ENCODE measurements at regions not wholly inside any gene's neighbourhood (a gene's known extent, or its start where the extent isn't known, plus 50 kb on each side); places are given as distances from the start of the nearest gene placed in this dataset.
A peak's percentile ranks its signal among the peaks of the same experiment; 100 is the strongest.

DNA sequence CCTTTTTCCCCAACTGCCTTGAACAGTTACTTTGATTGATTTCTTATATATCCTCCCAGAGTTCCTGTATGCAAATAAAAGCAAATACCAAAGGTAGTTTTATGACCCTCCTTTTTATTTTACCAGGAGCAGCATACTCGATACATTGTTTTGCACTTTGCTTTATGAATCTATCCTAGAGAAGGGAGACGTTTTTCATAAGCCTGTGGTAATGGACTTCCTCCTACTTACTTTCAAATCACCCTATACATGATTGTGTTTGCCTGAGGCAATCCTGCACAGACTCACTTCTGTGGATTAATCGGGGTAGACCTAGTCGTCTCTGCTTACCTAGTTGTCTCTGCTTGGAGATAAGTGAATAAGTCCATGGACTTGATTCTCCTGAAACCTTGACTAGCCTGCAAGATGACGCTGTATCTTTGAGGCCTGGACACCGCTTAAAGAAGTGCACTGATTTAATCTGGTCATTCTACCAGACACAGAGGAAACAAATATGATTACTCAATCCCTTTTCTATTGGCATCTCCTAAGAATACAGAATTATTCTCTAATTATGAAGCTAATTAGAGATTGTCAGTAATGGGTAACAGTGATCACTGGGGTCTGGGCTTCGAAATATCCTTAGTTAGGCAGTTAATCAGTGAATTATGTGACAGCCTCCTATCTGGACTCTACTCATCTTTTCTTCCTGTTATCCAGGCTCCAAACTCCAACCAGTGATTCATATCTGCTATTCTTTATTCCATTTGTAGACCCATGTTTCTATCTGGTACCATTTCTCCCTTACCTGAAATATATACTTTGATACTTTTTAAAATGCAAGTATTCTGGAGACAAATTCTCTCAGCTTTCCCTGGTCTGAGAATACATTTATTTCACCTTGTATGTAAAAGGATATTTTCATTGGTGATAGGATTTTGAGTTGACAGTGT is 447.4 kb upstream of the TRIB2 start:
- no peak for DNase-seq (ENCODE audit: low read depth in 4 of 6, low spot score in 6 of 6)
- no peak overlapping the region for H3K4me3 ChIP-seq (ENCODE audit: low read depth, low read length)
- no peaks in the 10 kb centered on the region for H3K9me3 ChIP-seq (ENCODE audit: control insufficient read depth, insufficient read depth, low read length)
- no peaks in the 10 kb centered on the region for H3K27me3 ChIP-seq (ENCODE audit: control insufficient read depth, insufficient read depth, low read length)
- H3K36me3 ChIP-seq (ENCODE audit: control insufficient read depth, insufficient read depth, low read length): no peaks in the 10 kb centered on the region
- 89% methylated on average over 4 of the region's 7 CpGs for WGBS (ENCODE audit: insufficient coverage)
- no peaks in the 10 kb centered on the region for H3K4me1 ChIP-seq (ENCODE audit: control insufficient read depth, insufficient read depth, low read length)
- H3K27ac ChIP-seq (ENCODE audit: low read depth, low read length): no peak overlapping the region

DNA sequence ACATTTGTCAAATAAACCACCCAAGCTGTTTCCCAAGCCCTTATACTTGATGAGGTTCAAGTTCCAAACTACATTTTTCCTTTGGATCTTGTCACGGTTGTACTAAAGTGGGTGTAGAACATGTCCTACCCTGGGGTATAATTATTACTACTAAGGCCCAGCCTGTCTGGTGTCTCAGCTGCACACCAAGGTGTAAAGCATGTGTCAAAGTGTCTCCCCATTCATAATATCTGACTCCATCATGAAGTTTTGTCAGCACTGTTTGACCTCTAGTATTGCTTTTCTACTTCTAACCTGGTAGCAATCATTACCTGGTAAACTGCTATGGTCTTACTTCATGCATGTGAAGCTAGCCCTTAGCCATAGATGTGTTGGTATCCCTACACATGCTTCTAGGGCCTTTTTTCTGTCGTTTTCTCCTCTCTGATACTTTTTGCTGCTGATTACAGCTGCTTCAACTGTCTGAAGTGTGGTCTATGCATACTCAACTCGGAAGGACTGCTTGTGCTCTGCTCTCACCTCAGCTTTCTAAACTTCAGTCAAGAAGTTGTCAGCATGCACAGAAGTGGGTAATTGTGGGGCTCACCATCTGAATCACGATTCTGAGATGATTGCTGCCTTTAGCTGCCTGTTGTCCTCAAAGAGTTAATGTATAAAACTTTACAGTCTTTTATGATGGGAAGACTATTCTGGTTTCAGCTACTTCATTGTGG is 445.7 kb upstream of the TRIB2 start:
- no peaks in the 10 kb centered on the region for H3K4me1 ChIP-seq (ENCODE audit: control insufficient read depth, insufficient read depth, low read length)
- no peaks in the 10 kb centered on the region for H3K36me3 ChIP-seq (ENCODE audit: control insufficient read depth, insufficient read depth, low read length)
- no peak overlapping the region for H3K27ac ChIP-seq (ENCODE audit: low read depth, low read length)
- H3K9me3 ChIP-seq (ENCODE audit: control insufficient read depth, insufficient read depth, low read length): no peaks in the 10 kb centered on the region
- H3K4me3 ChIP-seq (ENCODE audit: low read depth, low read length): no peak overlapping the region
- no peak for DNase-seq (ENCODE audit: low read depth in 4 of 6, low spot score in 6 of 6)
- 92% methylated on average over 2 of the region's 4 CpGs for WGBS (ENCODE audit: insufficient coverage)
- no peaks in the 10 kb centered on the region for H3K27me3 ChIP-seq (ENCODE audit: control insufficient read depth, insufficient read depth, low read length)

DNA sequence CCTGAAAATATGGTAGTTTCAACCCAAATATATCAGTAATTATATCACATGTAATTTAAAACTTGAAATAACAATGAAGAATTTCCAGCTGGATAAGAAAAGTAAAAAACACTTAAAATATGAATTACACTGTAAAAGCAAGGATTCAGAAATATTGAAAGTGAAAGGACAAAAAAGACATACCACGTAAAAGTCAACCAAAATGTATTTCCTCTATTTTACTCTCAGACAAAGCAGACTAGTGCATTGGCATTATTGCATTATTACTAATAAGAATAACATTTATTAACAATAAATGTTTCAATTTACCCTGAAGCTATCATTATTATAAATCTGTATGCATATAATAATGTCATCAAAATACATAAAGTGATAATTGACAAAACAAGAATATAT is 445.1 kb upstream of the TRIB2 start:
- WGBS (ENCODE audit: insufficient coverage): no CpG with 5 or more reads among the region's 1 CpG
- no peak overlapping the region for H3K27ac ChIP-seq (ENCODE audit: low read depth, low read length)
- DNase-seq (ENCODE audit: low read depth in 4 of 6, low spot score in 6 of 6): no peak
- H3K4me1 ChIP-seq (ENCODE audit: control insufficient read depth, insufficient read depth, low read length): no peaks in the 10 kb centered on the region
- H3K9me3 ChIP-seq (ENCODE audit: control insufficient read depth, insufficient read depth, low read length): no peaks in the 10 kb centered on the region
- H3K36me3 ChIP-seq (ENCODE audit: control insufficient read depth, insufficient read depth, low read length): no peaks in the 10 kb centered on the region
- H3K4me3 ChIP-seq (ENCODE audit: low read depth, low read length): no peak overlapping the region
- no peaks in the 10 kb centered on the region for H3K27me3 ChIP-seq (ENCODE audit: control insufficient read depth, insufficient read depth, low read length)

DNA sequence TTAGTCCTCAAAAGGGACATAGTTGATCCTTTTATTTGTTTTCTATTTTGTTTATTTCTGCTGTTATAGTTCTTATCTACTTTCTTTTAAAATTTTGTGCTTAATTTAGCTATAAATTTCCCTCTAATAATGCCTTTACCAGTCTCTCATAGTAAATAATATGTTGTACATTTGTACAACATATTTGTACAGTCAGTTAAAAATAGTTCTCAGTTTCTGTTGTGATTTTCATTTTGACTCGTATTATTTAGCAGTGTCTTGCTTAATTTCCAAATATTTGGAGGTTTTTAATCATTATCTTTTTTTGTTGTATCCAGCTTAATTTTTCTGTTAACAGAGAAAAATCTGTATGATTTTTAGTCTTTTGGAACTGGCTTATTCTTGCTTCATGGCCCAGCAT is 443.6 kb upstream of the TRIB2 start:
- Histone ChIP-seq H3K4me1 (ENCODE audit: control insufficient read depth, insufficient read depth, low read length) (no peaks in the 10 kb centered on the region), H3K4me3 (ENCODE audit: low read depth, low read length) (no peak overlapping the region), H3K9me3 (ENCODE audit: control insufficient read depth, insufficient read depth, low read length) (no peaks in the 10 kb centered on the region), H3K36me3 (ENCODE audit: control insufficient read depth, insufficient read depth, low read length) (no peaks in the 10 kb centered on the region), H3K27me3 (ENCODE audit: control insufficient read depth, insufficient read depth, low read length) (no peaks in the 10 kb centered on the region), H3K27ac (ENCODE audit: low read depth, low read length) (no peak overlapping the region)
- WGBS (ENCODE audit: insufficient coverage): no CpG with 5 or more reads among the region's 1 CpG
- DNase-seq (ENCODE audit: low read depth in 4 of 6, low spot score in 6 of 6): no peak

DNA sequence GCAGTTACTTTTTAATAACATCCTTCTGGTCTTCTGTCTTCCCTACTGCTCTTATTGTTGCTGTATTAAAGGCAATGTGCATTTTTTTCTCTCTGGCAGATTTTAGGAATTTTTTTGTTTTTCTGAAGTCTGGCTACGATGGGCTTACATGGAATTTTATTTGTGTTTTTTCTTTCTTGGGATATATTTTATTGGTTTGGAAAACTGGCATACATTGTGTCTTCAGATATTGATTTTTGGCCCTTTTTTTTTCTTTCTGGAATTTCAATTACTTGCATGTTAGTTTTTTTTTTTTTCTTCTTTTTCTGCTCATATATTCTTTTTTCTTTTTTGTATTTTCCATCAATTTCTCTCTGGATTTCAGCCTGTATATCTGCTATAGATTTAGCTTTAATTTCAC is 442.1 kb upstream of the TRIB2 start:
- Histone ChIP-seq H3K4me3 (ENCODE audit: low read depth, low read length) (no peak overlapping the region), H3K36me3 (ENCODE audit: control insufficient read depth, insufficient read depth, low read length) (no peaks in the 10 kb centered on the region), H3K4me1 (ENCODE audit: control insufficient read depth, insufficient read depth, low read length) (no peaks in the 10 kb centered on the region), H3K27me3 (ENCODE audit: control insufficient read depth, insufficient read depth, low read length) (no peaks in the 10 kb centered on the region), H3K9me3 (ENCODE audit: control insufficient read depth, insufficient read depth, low read length) (no peaks in the 10 kb centered on the region), H3K27ac (ENCODE audit: low read depth, low read length) (no peak overlapping the region)
- no peak for DNase-seq (ENCODE audit: low read depth in 4 of 6, low spot score in 6 of 6)
- no CpG with 5 or more reads among the region's 1 CpG for WGBS (ENCODE audit: insufficient coverage)

DNA sequence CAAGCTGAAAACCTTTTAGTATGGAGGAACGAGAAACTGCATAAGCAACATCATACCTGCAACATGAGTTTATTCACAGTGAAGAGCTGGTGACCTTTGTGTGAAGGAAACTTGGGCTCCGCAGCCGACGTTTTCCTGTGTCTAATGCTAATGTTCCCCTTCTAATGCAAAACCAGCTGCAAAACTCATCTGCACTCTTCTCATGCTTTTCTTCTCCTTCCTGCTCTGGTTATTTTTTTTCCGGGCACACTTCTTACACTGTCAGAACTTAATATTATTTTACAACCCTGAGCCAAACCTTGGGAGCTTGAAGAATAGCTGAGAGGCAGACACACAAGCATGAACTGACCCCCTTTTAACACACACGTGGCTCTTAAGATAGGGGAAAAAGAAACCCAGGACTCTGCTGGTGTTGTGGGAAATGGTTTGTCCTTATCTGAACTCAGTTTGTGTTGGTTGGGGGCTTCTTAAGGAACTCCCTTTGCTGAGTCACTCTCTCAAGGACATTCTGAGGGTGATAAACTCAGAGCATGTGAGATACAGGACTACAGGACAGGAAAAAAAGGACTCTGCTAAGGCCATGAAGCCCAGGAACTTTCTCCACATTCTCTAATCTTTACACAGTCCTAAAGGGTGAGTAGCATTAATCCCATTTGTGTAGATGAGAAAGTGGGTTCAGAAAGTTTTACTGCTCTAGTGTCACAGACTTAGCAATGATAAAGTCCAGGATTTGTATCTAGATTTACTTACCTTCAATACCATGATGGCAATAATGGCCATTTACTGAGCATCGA is 439.3 kb upstream of the TRIB2 start:
- no peaks in the 10 kb centered on the region for H3K4me1 ChIP-seq (ENCODE audit: control insufficient read depth, insufficient read depth, low read length)
- peak in 2 of 6 donors; percentile 11 to 17 for DNase-seq (ENCODE audit: low read depth in 4 of 6, low spot score in 6 of 6)
- WGBS (ENCODE audit: insufficient coverage): 71% methylated on average over 5 of the region's 7 CpGs
- no peak overlapping the region for H3K27ac ChIP-seq (ENCODE audit: low read depth, low read length)
- no peaks in the 10 kb centered on the region for H3K36me3 ChIP-seq (ENCODE audit: control insufficient read depth, insufficient read depth, low read length)
- no peak overlapping the region for H3K4me3 ChIP-seq (ENCODE audit: low read depth, low read length)
- H3K9me3 ChIP-seq (ENCODE audit: control insufficient read depth, insufficient read depth, low read length): no peaks in the 10 kb centered on the region
- no peaks in the 10 kb centered on the region for H3K27me3 ChIP-seq (ENCODE audit: control insufficient read depth, insufficient read depth, low read length)

DNA sequence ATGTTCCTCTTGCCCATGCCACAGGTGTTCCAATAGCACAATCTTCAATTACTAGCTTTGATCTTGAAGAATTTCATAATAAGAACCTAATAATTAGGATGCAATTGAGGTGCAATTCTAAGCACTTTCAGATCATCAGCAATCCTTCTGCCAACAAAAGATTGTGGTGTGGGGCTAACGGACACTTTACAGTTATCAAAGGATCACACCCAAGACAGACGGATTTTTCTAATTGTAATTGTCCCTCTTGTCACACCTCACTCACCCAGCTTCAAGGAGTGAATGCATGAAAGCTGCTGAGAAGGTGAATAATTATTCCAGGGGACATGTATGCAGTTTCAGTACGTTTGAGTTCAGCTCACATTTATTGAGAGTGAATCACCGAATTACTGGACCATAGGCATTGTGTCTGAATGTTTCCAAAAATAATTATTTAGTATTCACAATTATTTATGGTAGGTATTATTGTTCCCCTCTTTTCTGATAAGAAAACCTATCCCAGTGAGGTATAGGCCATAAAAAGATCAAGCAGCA is 438.5 kb upstream of the TRIB2 start:
- H3K27ac ChIP-seq (ENCODE audit: low read depth, low read length): no peak overlapping the region

DNA sequence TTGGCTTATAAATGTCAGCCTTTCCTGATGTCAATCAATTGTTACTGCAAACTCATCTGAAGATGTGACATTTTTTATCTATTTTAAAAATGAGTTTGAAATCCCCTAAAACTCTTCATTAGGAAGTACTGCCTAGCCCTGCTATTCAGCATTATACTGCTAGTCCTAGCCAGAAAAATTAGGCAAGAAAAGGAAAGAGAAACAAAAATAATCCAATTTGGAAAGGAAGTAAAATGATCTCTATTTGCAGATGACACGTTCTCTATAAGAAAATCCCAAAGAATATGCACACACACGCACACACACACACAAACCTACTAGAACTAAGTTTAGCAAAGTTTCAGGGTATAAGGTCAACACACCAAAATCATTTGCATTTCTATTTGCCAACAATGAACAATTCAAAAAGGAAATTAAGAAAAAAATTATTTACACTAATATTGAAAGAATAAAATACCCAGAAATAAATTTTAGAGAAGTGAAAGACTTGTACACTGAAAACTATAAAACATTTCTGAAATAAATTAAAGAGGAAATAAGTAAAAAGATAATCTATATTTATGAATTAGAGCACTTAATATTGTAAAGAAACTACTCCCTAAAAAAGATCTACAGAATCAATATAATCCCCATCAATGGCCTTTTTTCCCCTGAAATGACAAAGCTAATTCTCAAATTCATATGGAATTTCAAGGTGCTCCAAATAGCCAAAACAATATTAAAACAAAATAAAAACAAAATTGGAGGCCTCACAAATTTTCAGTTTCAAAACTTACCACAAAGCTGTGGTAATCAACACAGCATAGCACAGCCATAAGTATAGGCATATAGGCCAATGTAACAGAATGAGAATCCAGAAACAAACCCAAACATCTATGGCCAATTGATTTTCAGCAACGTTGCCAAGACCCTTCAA is 433.7 kb upstream of the TRIB2 start:
- no CpG with 5 or more reads among the region's 3 CpGs for WGBS (ENCODE audit: insufficient coverage)
- Histone ChIP-seq H3K9me3 (ENCODE audit: control insufficient read depth, insufficient read depth, low read length) (no peaks in the 10 kb centered on the region), H3K27ac (ENCODE audit: low read depth, low read length) (no peak overlapping the region), H3K27me3 (ENCODE audit: control insufficient read depth, insufficient read depth, low read length) (no peaks in the 10 kb centered on the region), H3K36me3 (ENCODE audit: control insufficient read depth, insufficient read depth, low read length) (no peaks in the 10 kb centered on the region), H3K4me1 (ENCODE audit: control insufficient read depth, insufficient read depth, low read length) (no peaks in the 10 kb centered on the region), H3K4me3 (ENCODE audit: low read depth, low read length) (no peak overlapping the region)
- no peak for DNase-seq (ENCODE audit: low read depth in 4 of 6, low spot score in 6 of 6)

More for the DNA sequence above, 438.5 kb upstream of the TRIB2 start:
- no peaks in the 10 kb centered on the region for H3K36me3 ChIP-seq (ENCODE audit: control insufficient read depth, insufficient read depth, low read length)
- H3K27me3 ChIP-seq (ENCODE audit: control insufficient read depth, insufficient read depth, low read length): no peaks in the 10 kb centered on the region
- H3K4me3 ChIP-seq (ENCODE audit: low read depth, low read length): no peak overlapping the region
- no peak for DNase-seq (ENCODE audit: low read depth in 4 of 6, low spot score in 6 of 6)
- H3K9me3 ChIP-seq (ENCODE audit: control insufficient read depth, insufficient read depth, low read length): no peaks in the 10 kb centered on the region
- no peaks in the 10 kb centered on the region for H3K4me1 ChIP-seq (ENCODE audit: control insufficient read depth, insufficient read depth, low read length)
- no CpG with 5 or more reads among the region's 4 CpGs for WGBS (ENCODE audit: insufficient coverage)
